ENCODE measurements at regions not wholly inside any gene's neighbourhood (a gene's known extent, or its start where the extent isn't known, plus 50 kb on each side); places are given as distances from the start of the nearest gene placed in this dataset.

DNA sequence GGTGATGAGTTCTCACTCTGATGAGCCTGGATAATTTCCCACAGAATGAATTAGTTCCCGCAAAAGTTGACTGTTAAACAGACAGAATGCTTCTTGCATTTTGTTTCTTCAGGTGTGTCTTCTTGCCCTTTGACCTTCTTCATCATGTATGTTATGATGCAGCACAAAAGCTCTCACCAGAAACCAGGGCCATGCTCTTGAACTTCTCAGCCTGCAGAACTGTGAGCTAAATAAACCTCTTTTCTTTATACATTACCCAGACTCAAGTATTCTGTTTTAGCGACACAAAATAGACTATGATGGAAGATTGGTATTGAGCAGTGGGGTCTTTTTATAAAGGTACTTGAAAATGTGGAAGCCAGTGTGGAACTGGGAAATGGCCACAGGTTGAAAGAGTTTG, 95.2 kb upstream of the TNS3 start:
- H3K36me3 ChIP-seq (ENCODE audit: insufficient read depth, low read length), result no peaks in the 10 kb centered on the region
- no peak overlapping the region for H3K27ac ChIP-seq (ENCODE audit: low read depth, low read length)
- no peaks in the 10 kb centered on the region for H3K9me3 ChIP-seq (ENCODE audit: low read length)
- no peak overlapping the region for H3K9ac ChIP-seq (ENCODE audit: low read length)
- no peak overlapping the region for H3K4me3 ChIP-seq (ENCODE audit: low read depth in 1 of 2, low read length in 2 of 2)
- H3K4me1 ChIP-seq (ENCODE audit: insufficient read depth, low read length), result peaks cover 4% of the 10 kb centered on the region
- no peaks in the 10 kb centered on the region for H3K27me3 ChIP-seq (ENCODE audit: control insufficient read depth in 1 of 2, insufficient read depth in 2 of 2, low read length in 2 of 2)

DNA sequence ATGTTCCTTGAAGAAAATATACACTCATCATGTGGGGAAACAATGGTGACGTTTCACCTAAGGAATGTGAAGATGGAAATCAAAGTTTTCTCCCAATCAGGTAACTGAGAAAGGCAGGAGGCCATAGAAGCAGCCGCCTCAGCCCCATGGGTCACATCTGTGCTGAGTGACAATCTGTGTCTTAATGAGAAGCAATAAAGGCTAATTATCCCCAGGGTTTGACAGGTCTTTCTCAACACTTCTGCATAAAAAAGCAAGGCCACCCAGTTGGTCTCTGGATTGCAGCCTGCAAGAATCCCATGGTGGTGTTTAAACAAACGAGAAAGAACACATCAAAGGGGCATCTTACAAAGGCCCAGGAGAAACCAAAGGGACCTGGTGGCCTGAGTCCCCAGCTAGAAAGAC, 91.1 kb upstream of the TNS3 start:
- Histone ChIP-seq H3K27ac (ENCODE audit: low read depth, low read length) (no peak overlapping the region), H3K27me3 (ENCODE audit: control insufficient read depth in 1 of 2, insufficient read depth in 2 of 2, low read length in 2 of 2) (no peaks in the 10 kb centered on the region), H3K4me3 (ENCODE audit: low read depth in 1 of 2, low read length in 2 of 2) (no peak overlapping the region), H3K9me3 (ENCODE audit: low read length) (no peaks in the 10 kb centered on the region), H3K9ac (ENCODE audit: low read length) (no peak overlapping the region), H3K36me3 (ENCODE audit: insufficient read depth, low read length) (no peaks in the 10 kb centered on the region), H3K4me1 (ENCODE audit: insufficient read depth, low read length) (peaks cover 4% of the 10 kb centered on the region)

DNA sequence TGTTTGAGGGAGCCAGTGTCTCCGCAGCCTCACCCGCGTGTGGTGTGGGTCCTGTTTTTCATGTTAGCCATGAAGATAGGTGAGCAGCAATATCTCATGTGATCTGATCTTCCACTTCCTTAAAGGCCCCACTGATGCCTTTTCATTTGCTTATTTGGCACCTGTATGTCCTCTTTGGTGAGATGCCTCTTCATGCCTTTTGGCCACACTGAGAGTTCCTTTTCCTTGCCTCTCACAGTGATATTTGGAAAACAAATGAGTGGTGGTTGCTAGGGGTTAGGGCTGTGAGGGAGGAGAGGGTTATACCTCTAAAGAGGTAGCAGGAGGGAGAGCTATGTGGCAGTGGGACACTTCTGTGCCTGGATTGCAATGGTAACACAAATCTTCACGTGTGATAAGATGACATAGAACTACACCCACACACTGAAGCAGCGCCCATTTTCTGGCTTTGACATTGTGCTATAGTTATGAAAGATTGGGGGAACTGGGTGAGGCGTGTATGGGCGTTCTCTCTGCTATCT, 90.4 kb upstream of the TNS3 start:
- H3K27ac ChIP-seq (ENCODE audit: low read depth, low read length), result no peak overlapping the region
- H3K27me3 ChIP-seq (ENCODE audit: control insufficient read depth in 1 of 2, insufficient read depth in 2 of 2, low read length in 2 of 2), result no peaks in the 10 kb centered on the region
- H3K4me3 ChIP-seq (ENCODE audit: low read depth in 1 of 2, low read length in 2 of 2), result no peak overlapping the region
- no peak overlapping the region for H3K9ac ChIP-seq (ENCODE audit: low read length)
- H3K4me1 ChIP-seq (ENCODE audit: insufficient read depth, low read length), result no peaks in the 10 kb centered on the region
- no peaks in the 10 kb centered on the region for H3K9me3 ChIP-seq (ENCODE audit: low read length)
- H3K36me3 ChIP-seq (ENCODE audit: insufficient read depth, low read length), result no peaks in the 10 kb centered on the region

GRCh38 chr7:47671358-47671757, 89.4 kb upstream of the TNS3 start:
- Histone ChIP-seq H3K9me3 (ENCODE audit: low read length) (no peaks in the 10 kb centered on the region), H3K27ac (ENCODE audit: low read depth, low read length) (no peak overlapping the region), H3K27me3 (ENCODE audit: control insufficient read depth in 1 of 2, insufficient read depth in 2 of 2, low read length in 2 of 2) (no peaks in the 10 kb centered on the region), H3K4me1 (ENCODE audit: insufficient read depth, low read length) (no peaks in the 10 kb centered on the region), H3K36me3 (ENCODE audit: insufficient read depth, low read length) (no peaks in the 10 kb centered on the region), H3K9ac (ENCODE audit: low read length) (no peak overlapping the region), H3K4me3 (ENCODE audit: low read depth in 1 of 2, low read length in 2 of 2) (no peak overlapping the region)

DNA sequence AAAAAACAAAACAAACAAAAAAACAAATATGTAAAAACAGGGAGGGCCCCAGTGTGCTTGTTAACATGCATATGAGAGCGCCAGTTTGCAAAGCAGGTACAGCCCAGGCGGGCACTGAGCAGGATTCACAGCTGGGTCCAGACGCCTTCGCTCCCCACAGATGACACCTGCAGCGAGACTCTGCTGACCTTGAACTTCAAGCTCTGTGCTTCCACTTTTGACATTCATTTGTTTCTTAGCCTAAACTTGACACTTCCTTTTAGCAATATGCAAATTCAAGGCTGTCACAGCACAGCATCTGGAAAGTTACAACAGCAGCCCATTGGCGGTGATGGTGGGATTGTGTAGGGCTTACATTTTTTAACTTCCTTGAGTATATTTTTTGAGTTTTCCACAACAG, 88.8 kb upstream of the TNS3 start:
- H3K9me3 ChIP-seq (ENCODE audit: low read length), result no peaks in the 10 kb centered on the region
- H3K9ac ChIP-seq (ENCODE audit: low read length), result no peak overlapping the region
- no peak overlapping the region for H3K27ac ChIP-seq (ENCODE audit: low read depth, low read length)
- H3K36me3 ChIP-seq (ENCODE audit: insufficient read depth, low read length), result no peaks in the 10 kb centered on the region
- H3K27me3 ChIP-seq (ENCODE audit: control insufficient read depth in 1 of 2, insufficient read depth in 2 of 2, low read length in 2 of 2), result no peaks in the 10 kb centered on the region
- H3K4me3 ChIP-seq (ENCODE audit: low read depth in 1 of 2, low read length in 2 of 2), result no peak overlapping the region
- no peaks in the 10 kb centered on the region for H3K4me1 ChIP-seq (ENCODE audit: insufficient read depth, low read length)

DNA sequence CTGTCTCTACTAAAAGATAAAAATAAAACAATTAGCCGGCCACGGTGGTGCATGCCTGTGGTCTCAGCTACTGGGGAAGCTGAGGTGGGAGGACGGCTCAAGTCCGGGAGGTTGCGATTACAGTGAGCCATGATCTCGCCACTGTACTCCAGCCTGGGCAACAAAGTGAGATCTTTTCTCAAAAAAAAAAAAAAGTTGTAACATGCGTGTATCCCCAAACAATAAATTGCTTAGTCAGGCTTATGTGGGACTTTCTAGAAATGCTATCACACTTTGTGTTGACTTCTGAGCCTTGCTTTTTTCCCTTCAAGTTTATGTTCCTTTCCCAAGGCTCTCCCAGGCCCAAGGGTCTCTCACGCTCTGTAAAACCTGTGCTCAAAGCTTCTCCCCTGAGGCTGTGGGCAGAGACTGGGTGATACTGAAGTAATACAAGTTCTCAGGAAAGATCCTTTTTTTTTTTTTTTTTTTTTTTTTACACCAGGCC, 88.0 kb upstream of the TNS3 start:
- Histone ChIP-seq H3K27ac (ENCODE audit: low read depth, low read length) (no peak overlapping the region), H3K36me3 (ENCODE audit: insufficient read depth, low read length) (no peaks in the 10 kb centered on the region), H3K27me3 (ENCODE audit: control insufficient read depth in 1 of 2, insufficient read depth in 2 of 2, low read length in 2 of 2) (no peaks in the 10 kb centered on the region), H3K4me3 (ENCODE audit: low read depth in 1 of 2, low read length in 2 of 2) (no peak overlapping the region), H3K9me3 (ENCODE audit: low read length) (no peaks in the 10 kb centered on the region), H3K9ac (ENCODE audit: low read length) (no peak overlapping the region), H3K4me1 (ENCODE audit: insufficient read depth, low read length) (no peaks in the 10 kb centered on the region)

DNA sequence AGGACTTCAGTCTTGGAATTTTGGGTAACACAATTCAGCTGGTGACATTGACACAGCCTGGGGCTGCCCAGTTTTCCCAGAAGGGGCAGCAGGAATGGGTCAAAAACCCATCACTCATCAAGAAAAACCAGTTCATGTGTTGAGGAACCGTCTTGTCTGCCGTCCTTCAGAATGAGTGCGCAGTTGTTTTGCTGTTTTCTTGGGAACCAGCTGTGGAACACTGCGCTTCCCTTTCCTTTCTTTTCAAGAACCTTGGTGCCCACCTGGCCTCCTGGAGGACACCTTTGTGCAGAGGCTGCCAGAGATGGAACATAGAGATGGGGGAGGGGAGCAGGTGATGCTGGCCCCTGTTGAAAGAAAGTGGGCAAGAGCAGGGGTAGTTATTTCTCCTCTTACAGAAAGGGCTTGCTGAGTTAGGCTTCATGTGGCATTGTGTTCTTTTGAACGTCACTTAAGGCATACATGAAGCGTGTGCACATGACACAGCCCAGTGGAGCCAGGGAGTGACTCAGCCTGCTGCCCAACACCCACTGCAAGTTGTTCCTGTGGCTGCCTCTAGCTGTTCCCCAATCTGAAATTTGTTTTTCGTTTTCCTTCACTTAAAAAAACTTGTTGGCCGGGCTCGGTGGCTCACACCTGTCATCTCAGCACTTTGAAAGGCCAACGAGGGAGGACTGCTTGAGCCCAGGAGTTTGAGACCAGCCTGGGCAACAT, 87.4 kb upstream of the TNS3 start:
- Histone ChIP-seq H3K27me3 (ENCODE audit: control insufficient read depth in 1 of 2, insufficient read depth in 2 of 2, low read length in 2 of 2) (no peaks in the 10 kb centered on the region), H3K36me3 (ENCODE audit: insufficient read depth, low read length) (no peaks in the 10 kb centered on the region), H3K4me3 (ENCODE audit: low read depth in 1 of 2, low read length in 2 of 2) (no peak overlapping the region), H3K9me3 (ENCODE audit: low read length) (no peaks in the 10 kb centered on the region), H3K9ac (ENCODE audit: low read length) (no peak overlapping the region), H3K27ac (ENCODE audit: low read depth, low read length) (no peak overlapping the region), H3K4me1 (ENCODE audit: insufficient read depth, low read length) (no peaks in the 10 kb centered on the region)

DNA sequence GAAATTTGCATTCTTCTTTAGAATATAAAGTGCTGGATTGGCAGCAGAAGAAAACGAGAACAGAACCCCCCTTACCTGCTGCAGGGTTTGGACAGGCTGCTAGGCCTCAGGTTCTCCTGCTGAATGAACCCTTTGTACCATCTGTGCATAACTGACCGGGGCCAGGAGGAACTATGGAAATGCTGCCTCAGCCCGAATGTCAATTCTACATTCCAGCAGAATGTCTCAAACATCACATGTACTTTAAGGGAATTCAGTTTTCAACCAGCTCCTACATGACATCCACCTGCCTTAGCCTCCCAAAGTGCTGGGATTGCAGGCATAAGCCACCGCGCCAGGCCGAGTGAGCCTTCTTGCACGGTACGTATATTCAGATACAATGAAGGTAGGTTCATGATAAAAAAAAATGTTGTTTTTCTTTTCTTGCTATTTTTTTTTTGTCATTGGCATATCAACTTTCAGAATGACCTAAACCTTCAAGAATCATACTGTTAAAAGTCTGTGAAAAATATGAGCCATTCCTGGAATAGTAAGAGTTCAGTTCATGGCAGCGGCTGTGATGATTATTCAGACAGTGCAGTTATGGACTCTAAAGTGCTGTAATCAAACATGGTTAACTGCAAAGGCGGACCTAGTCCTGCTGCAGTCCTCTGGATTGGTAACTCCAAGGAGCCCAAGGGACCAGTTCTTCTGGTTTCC, 84.4 kb upstream of the TNS3 start:
- Histone ChIP-seq H3K36me3 (ENCODE audit: insufficient read depth, low read length) (no peaks in the 10 kb centered on the region), H3K27me3 (ENCODE audit: control insufficient read depth in 1 of 2, insufficient read depth in 2 of 2, low read length in 2 of 2) (no peaks in the 10 kb centered on the region), H3K27ac (ENCODE audit: low read depth, low read length) (no peak overlapping the region), H3K9me3 (ENCODE audit: low read length) (no peaks in the 10 kb centered on the region), H3K9ac (ENCODE audit: low read length) (no peak overlapping the region), H3K4me1 (ENCODE audit: insufficient read depth, low read length) (no peaks in the 10 kb centered on the region), H3K4me3 (ENCODE audit: low read depth in 1 of 2, low read length in 2 of 2) (no peak overlapping the region)

- no peaks in the 10 kb centered on the region for H3K36me3 ChIP-seq (ENCODE audit: insufficient read depth, low read length)
- no peak overlapping the region for H3K9ac ChIP-seq (ENCODE audit: low read length)
- H3K4me1 ChIP-seq (ENCODE audit: insufficient read depth, low read length), result no peaks in the 10 kb centered on the region
- H3K4me3 ChIP-seq (ENCODE audit: low read depth in 1 of 2, low read length in 2 of 2), result no peak overlapping the region
- no peaks in the 10 kb centered on the region for H3K9me3 ChIP-seq (ENCODE audit: low read length)
- no peaks in the 10 kb centered on the region for H3K27me3 ChIP-seq (ENCODE audit: control insufficient read depth in 1 of 2, insufficient read depth in 2 of 2, low read length in 2 of 2)
- no peak overlapping the region for H3K27ac ChIP-seq (ENCODE audit: low read depth, low read length)
Observed at GRCh38 chr7:47664650-47665195, 82.8 kb upstream of the TNS3 start.

GRCh38 chr7:47663851-47664250, 81.9 kb upstream of the TNS3 start:
- Histone ChIP-seq H3K9ac (ENCODE audit: low read length) (no peak overlapping the region), H3K27me3 (ENCODE audit: control insufficient read depth in 1 of 2, insufficient read depth in 2 of 2, low read length in 2 of 2) (no peaks in the 10 kb centered on the region), H3K27ac (ENCODE audit: low read depth, low read length) (no peak overlapping the region), H3K9me3 (ENCODE audit: low read length) (no peaks in the 10 kb centered on the region), H3K4me3 (ENCODE audit: low read depth in 1 of 2, low read length in 2 of 2) (no peak overlapping the region), H3K4me1 (ENCODE audit: insufficient read depth, low read length) (no peaks in the 10 kb centered on the region), H3K36me3 (ENCODE audit: insufficient read depth, low read length) (no peaks in the 10 kb centered on the region)

DNA sequence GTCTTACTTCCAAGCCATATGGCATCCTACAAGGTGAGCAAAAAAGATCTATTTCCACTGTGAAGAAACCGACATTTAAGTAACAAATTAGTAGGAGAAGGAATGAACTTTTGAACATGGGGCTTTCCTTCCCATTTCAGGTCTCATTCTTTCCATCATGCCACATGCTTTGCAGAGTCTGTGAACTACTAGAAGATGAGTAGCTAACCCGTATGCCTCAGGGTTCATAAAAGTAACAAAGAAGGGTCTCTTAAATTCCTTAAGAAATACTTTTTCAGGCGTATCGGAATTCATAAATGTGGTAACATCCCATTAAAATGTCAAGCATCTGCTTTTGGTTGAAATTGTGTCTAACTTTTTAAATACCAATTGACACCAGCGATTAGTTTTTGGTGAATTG, 81.3 kb upstream of the TNS3 start:
- H3K4me1 ChIP-seq (ENCODE audit: insufficient read depth, low read length), result no peaks in the 10 kb centered on the region
- no peak overlapping the region for H3K9ac ChIP-seq (ENCODE audit: low read length)
- no peaks in the 10 kb centered on the region for H3K36me3 ChIP-seq (ENCODE audit: insufficient read depth, low read length)
- no peaks in the 10 kb centered on the region for H3K27me3 ChIP-seq (ENCODE audit: control insufficient read depth in 1 of 2, insufficient read depth in 2 of 2, low read length in 2 of 2)
- H3K9me3 ChIP-seq (ENCODE audit: low read length), result no peaks in the 10 kb centered on the region
- no peak overlapping the region for H3K27ac ChIP-seq (ENCODE audit: low read depth, low read length)
- H3K4me3 ChIP-seq (ENCODE audit: low read depth in 1 of 2, low read length in 2 of 2), result no peak overlapping the region
